Tibial nerve (tissue), 4 donors: ENCODE measurements at regions not wholly inside any gene's neighbourhood (a gene's known extent, or its start where the extent isn't known, plus 50 kb on each side); places are given as distances from the start of the nearest gene placed in this dataset.

Experiments
- EP300 ChIP-seq, 2 donors: sonication (generic); formaldehyde crosslinking; IDR thresholded peaks; one replicate each; pipeline ENCODE4 v1.6.1; 2017; ENCODE audit warnings: antibody characterized with exemption in 2 of 2, mild to moderate bottlenecking in 1 of 2
- POLR2A ChIP-seq, 2 donors: fragments of 450-650 bp; IDR thresholded peaks; one replicate each; pipeline ENCODE4 v1.6.1; 2017; ENCODE audit warnings: antibody characterized with exemption in 2 of 2, mild to moderate bottlenecking in 2 of 2, moderate library complexity in 2 of 2
- TF ChIP-seq, protein P1 (sequence below), 5 experiments: fragments of 200-600 bp in 3 of 5; fragments of 450-650 bp in 2 of 5; sonication (generic) in 3 of 5; IDR thresholded peaks; one replicate each; pipeline ENCODE4 v1.5.1; 2016 to 2019; ENCODE audit warnings: antibody characterized with exemption in 5 of 5, mild to moderate bottlenecking in 3 of 5, moderate library complexity in 2 of 5

DNA sequence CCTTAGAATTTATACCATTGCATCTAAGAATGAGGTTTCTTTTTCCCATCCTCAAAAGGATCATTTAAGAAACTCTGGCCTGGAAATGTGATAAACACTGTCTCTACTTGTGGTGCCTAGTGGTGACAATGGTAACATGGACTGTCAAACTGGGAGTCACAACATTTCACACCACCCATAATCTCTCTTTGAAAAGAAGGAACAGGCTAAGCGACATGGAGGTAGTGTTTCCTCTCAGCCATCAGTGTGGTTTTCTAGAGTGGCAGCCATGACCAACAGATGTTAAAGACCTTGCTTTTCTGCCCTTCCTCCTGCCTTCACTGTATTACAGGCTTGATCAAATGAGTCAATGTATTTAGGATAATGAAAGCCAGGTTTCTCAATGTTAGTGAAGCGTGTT lies 283.1 kb upstream of the STAC start:
- TF ChIP-seq, protein P1, sequence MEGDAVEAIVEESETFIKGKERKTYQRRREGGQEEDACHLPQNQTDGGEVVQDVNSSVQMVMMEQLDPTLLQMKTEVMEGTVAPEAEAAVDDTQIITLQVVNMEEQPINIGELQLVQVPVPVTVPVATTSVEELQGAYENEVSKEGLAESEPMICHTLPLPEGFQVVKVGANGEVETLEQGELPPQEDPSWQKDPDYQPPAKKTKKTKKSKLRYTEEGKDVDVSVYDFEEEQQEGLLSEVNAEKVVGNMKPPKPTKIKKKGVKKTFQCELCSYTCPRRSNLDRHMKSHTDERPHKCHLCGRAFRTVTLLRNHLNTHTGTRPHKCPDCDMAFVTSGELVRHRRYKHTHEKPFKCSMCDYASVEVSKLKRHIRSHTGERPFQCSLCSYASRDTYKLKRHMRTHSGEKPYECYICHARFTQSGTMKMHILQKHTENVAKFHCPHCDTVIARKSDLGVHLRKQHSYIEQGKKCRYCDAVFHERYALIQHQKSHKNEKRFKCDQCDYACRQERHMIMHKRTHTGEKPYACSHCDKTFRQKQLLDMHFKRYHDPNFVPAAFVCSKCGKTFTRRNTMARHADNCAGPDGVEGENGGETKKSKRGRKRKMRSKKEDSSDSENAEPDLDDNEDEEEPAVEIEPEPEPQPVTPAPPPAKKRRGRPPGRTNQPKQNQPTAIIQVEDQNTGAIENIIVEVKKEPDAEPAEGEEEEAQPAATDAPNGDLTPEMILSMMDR (IDR thresholded peaks at IDR 0.05) = no peak
- TF ChIP-seq POLR2A (IDR thresholded peaks at IDR 0.05) (no peak), EP300 (IDR thresholded peaks at IDR 0.05) (no peak)
